Epithelial cell of prostate (primary cell): ENCODE measurements at regions not wholly inside any gene's neighbourhood (a gene's known extent, or its start where the extent isn't known, plus 50 kb on each side); places are given as distances from the start of the nearest gene placed in this dataset.
"Not testable (repeated sequence)": the region's sequence is repeated elsewhere in the genome, so short reads cannot be mapped to it uniquely, and the experiment has no call there.

Experiments used
- DNase-seq: peaks from one replicate; pipeline ENCODE4 v3.0.0-alpha.2; 2011; ENCODE audit warnings: low read depth, low spot score
- H3K27ac ChIP-seq: fragments of 450-650 bp; 2 replicates; pipeline ENCODE4 v1.5.1; 2017; ENCODE audit warnings: mild to moderate bottlenecking

DNA sequence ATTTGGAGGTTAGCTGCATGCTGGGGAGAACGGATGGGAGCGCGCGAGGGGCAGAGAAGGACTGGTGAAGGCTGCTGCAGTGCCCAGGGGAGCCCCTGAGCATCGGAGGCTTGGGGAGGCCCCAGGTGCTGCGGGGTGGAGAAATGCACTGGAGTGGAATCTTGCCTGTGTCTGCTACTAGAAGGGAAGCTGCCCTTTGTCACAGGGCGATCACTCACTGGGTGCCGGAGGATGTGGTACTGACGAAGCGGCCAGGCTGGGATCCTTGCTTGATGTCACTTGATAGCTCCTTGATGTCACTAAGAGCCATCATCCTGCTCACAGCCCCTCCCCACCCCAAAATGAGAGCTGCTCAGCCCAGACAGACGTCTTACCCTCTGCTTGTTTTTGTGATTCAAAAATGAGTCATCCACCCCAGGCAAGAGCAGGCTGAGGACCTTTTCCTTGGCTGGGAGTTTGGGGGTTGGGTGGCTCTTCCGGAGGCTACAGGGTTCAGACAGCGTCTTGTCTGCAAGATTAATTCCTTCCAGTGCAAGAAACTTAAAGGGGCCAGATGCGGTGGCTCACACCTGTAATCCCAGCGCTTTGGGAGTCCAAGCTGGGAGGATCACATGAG lies 62.6 kb upstream of the PMEPA1 start:
- peak; percentile 68 for DNase-seq
- H3K27ac ChIP-seq: no peak overlapping the region

DNA sequence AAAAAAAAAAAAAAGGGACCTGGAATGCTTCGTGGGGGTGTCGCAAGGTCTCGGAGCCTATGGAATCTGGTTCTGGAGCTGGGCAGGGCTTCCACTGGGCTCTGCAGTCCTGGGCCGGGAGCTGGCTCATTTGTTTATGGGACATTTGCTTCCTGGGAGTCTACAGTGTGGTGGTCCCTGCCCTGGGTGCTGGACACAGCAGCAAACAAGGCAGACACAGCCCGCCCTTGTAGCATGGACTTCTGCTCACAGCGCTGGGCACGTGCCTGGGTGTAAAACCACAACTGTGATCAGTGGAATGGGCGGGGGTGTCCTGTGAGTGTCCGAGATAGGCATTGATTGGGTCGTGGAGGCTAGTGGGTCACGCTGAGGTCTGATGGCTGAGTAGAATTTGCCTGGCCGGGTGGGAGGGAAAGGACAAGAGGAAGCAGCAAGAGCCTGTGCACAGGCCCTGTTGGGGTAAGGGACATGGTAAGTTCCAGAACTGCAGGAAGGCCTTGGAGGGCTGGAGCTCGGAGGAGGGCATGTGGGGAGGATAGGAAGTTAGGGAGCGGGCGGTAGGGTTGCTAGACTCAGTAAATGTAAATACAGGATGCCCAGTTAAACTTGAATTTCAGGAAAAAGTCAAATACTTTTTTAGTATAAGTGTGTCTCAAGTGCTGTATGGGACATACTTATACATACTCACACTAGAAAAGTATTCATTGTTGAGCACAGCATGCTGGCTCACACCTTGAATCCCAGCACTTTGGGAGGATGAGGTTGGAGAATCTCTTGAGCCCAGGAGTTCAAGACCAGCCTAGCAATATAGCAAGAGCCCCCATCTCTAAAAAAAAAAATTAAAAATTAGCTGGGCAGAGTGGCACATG lies 61.3 kb upstream of the PMEPA1 start:
- no peak for DNase-seq
- no peak overlapping the region for H3K27ac ChIP-seq

DNA sequence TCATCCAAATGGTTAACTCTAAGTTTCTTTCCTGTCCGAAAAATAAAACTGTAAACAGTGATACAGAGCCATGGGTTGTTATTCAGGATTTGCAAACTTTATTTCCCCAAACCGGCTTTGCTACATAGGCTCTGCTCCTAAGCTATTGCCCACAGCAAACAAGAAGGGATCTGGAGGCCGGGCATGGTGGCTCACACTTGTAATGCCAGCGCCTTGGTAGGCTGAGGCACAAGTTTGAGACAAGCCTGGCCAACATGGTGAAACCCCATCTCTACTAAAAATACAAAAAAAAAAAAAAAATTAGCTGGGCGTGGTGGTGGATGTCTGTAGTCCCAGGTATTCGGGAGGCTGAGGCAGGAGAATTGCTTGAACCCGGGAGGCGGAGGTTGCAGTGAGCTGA lies 60.6 kb upstream of the PMEPA1 start:
- H3K27ac ChIP-seq, DNase-seq: not testable (repeated sequence)

DNA sequence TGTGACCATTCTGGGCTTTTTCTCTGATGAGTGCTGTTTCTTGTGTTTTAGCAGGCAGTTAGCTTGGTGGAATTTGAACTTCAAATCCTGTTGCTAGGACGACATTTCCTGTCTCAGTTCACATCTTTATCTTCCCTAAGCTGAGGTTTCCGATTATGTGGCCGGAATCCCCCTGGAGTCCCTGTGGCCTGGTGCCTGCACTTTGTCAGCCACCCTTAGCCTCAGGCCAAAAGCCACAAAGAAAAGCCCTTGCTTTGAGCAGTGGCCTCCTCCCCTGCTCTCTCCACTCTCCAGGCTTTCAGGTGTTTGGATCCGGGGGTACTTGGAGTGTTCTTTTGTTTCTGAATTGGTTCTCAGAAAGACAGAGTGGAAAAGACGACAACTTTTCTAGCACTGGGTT lies 59.9 kb upstream of the PMEPA1 start:
- no peak overlapping the region for H3K27ac ChIP-seq
- DNase-seq: no peak

DNA sequence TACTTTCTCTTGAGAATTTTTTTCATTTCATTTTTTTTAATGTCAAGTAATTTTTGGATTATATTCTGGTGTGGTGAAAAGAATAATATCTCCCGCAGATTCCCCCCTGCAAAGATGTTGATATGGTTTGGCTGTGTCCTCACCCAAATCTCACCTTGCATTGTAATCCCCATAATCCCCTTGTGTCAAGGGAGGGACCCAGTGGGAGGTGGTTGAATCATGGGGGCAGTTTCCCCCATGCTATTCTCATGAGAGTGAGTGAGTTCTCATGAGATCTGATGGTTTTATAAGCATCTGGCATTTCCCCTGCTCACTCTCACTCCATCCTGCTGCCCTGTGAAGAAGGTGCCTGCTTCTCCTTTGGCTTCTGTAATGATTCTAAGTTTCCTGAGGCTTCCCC lies 58.7 kb upstream of the PMEPA1 start:
- H3K27ac ChIP-seq: no peak overlapping the region
- no peak for DNase-seq

DNA sequence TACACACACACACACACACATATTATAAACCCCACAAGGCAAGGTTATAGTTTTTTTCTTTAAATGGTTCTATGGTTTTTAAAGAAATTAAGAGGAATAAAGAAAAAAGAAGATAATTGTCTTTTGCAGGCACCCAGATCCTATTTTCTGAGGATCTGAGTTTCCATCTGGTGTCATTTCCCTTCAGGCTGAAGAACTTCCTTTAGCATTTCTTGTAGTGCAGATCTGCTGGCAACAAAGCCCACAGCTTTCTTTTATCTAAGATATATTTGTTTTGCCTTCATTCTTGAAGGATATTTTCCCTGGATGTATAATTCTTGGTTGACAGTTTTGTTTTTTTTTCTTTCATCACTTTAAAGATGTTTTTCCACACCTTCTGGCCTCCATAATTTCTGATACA lies 57.6 kb upstream of the PMEPA1 start:
- no peak for DNase-seq
- H3K27ac ChIP-seq: no peak overlapping the region

DNA sequence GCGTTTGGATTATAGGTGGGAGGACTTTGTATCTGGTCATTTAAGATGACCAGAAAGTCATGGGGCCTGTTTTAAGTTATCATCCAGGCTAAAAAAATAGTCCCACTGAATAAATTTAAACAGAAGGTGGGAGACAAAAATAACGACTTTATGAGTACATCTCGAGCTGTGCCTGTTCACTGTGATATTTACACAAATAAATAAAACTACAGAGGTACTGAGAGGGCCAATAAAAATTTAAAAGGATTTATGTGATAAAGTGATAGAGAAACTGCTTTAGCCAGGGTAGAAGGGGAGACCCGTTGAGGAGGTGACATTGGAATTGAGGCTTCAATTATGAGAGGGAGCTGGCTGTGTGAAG lies 53.4 kb upstream of the PMEPA1 start:
- DNase-seq: no peak
- H3K27ac ChIP-seq: no peak overlapping the region

DNA sequence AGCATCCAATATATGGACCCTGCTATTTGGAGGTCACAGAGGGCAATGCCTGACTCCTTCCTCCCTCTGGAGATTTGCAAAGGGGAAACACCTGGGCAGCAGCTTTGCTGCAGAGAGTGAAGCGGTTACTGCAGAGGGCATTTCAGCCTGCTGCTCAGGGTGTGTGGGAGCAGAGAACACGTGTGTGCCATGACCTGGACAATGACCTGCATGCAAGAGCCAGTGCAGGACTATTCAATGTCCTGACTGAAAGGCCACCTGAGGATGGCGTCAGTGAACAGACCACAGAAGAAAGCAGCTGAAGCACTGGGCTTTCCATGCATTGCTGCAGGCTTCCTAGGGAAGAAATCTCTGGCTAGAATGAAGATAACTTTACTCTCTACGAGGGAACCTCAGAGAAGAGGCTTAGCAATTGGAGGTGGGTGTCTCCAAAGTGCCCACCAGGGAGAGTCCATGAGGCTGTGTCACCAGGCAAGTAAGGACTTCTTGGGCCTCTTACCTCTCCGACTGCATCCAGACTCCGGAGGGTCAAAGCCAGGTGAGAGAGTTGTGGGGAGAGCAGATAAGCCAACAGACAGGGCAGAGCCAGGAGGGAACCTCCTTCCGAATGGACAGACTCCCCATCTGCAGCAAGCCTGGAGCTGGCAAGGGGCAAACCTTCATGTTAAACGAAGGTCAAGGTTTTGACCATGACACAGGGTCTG lies 52.9 kb upstream of the PMEPA1 start:
- DNase-seq: no peak
- H3K27ac ChIP-seq: no peak overlapping the region

DNA sequence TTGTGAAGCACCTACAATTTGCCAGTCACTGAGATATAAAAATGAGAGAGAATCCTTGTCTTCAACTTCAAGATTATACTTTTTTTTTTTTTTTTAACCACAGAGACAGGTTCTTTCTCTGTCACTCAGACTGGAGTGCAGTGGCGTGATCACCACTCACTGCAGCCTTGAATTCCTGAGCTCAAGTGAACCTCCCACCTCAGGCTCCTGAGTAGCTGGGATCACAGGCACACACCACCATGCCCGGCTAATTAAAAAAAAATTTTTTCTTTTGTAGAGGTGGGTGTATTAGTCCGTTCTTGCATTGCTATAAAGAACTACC lies 51.6 kb upstream of the PMEPA1 start:
- H3K27ac ChIP-seq: no peak overlapping the region
- DNase-seq: no peak

DNA sequence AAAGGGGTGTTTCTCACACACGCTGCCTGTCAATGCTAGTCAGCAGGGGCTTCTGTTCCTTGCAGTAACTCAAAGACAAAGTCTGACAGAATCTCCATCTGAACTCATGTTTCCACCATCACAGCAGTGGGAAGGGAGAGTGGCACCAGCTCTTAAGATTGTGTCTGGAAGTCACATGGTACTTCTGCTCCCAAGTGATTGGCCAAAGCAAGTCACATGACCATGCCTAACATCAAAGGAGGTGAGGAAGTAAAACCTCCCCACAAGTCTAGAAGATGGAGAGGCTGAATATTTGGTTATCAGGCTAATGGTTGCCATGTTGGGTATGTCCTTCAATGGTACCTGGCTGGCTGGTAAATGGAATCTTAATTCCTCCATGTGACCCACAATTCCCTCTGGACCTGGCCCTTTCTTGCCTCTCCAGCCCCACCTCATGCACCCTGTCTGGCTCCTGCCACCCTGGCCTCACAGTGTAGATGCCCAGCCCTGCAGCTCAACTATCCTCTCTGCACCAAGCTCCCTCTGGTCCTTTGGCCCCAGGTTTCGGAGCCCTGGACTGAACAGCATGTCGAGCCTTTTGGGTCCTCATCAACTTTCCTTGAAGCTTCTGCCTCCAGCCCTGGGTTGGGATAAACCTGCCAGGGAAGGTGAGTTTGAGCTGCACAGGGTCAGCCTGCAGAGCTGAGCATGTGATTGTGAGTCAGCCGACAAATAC lies 51.0 kb upstream of the PMEPA1 start:
- DNase-seq: peak; percentile 12
- no peak overlapping the region for H3K27ac ChIP-seq

DNA sequence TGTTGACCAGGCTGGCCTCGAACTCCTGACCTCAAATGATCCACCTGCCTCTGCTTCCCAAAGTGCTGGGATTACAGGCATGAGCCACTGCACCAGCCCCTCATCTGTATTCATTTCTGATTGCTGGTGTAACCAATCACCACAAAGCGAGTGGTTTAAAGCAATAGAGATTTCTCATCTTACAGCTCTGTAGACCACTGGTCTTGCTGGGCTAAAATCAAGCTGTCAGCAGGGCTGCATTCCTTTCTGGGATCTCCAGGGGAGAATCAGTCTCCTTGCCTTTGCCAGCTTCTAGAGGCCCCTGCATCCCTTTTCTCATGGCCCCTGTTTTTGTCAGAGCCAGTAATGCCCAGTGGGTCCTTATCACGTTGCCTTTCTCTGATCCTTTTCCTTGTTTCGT lies 49.9 kb upstream of the PMEPA1 start:
- no peak for DNase-seq
- H3K27ac ChIP-seq: no peak overlapping the region
